ENCODE measurements at regions not wholly inside any gene's neighbourhood (a gene's known extent, or its start where the extent isn't known, plus 50 kb on each side); places are given as distances from the start of the nearest gene placed in this dataset.

DNA sequence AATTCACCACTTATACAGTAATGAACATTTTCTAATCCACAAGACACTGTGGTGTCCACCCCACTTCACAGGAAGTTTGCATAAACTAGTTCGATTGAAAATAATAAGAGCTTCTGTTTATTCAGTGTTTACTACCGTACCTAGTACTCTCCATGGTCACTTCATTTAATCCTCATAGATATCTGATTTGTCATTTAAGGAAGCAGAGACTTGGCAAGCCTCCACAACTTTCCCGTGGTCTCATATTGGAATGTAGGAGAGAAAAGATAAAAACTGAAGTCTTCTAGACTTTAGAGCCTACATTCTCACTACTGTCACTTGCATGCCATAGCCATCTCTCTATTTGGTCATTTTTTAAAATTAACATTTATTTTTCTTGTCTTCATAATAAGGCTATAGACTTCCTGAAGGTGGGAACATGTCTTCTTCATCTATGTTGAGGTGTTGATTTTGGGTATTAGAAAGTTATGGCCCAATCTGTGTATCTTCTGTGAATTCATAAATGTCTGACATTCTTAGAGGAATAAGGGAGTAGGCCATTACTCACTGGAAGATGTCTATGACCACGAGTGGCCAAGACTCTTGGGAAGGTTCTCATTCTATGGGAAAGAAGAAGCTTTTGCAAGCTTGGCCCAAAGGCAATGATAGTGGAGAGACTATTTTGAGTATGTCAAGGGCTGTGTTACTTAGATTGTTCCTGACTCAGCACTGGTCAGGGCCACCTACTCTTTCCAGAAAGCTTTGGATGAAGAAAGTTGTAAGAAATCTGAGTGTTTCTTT is 423.7 kb downstream of the LRIG3 start:
- TF ChIP-seq CTCF (IDR thresholded peaks at IDR 0.05; ENCODE audit: low read depth, low read length), result no peak
- no peak overlapping the region for H3K4me3 ChIP-seq (ENCODE audit: low read depth, low read length)

- no peak overlapping the region for H3K4me3 ChIP-seq (ENCODE audit: low read depth, low read length)
- no peak for TF ChIP-seq CTCF (IDR thresholded peaks at IDR 0.05; ENCODE audit: low read depth, low read length)
Measured at GRCh38 chr12:58500399-58500798, 419.9 kb downstream of the LRIG3 start.

GRCh38 chr12:58502226-58502625 is 418.1 kb downstream of the LRIG3 start:
- H3K4me3 ChIP-seq (ENCODE audit: low read depth, low read length), result no peak overlapping the region
- TF ChIP-seq CTCF (IDR thresholded peaks at IDR 0.05; ENCODE audit: low read depth, low read length), result no peak

- no peak overlapping the region for H3K4me3 ChIP-seq (ENCODE audit: low read depth, low read length)
- no peak for TF ChIP-seq CTCF (IDR thresholded peaks at IDR 0.05; ENCODE audit: low read depth, low read length)
Measured at GRCh38 chr12:58502841-58503240, 417.5 kb downstream of the LRIG3 start.

- no peak for TF ChIP-seq CTCF (IDR thresholded peaks at IDR 0.05; ENCODE audit: low read depth, low read length)
- H3K4me3 ChIP-seq (ENCODE audit: low read depth, low read length), result no peak overlapping the region
Measured at GRCh38 chr12:58503731-58504130, 416.6 kb downstream of the LRIG3 start.

DNA sequence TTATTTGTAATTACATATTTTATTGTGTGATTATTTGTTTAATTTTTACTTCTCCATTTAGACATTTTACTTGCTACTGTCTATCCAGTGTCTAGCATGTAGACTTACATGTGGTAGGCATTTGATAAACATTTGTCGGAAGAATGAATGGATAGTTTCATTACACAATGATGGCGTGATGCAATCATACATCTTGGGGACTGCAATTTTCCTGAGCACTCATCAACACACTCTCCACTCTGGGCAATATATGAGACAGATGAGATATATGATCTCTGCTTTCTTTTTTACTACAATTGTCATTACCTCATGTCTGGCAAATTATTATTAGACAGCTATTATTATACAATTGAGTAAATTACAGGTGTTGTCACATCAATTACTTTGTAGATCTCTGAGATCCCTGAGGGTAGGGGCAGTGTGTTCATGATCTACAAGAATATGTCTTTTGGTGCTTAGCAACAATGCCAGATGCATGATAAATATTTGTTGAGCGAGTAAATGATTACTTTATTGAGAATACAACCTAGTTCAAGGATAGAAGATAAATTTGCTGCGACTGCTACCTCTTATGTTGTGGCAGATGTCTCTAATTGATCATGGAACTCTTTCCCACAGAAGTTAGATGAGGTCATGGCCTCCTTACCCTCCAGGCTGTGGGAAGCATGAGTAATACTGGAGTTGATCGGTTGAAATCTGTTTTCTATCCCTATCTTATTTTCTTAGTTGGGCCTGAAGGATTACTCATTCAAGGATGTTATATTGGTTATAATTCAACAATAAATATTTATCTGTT is 416.0 kb downstream of the LRIG3 start:
- H3K4me3 ChIP-seq (ENCODE audit: low read depth, low read length), result no peak overlapping the region
- no peak for TF ChIP-seq CTCF (IDR thresholded peaks at IDR 0.05; ENCODE audit: low read depth, low read length)

Data from WI38 (cell line).